K562 (cell line): ENCODE measurements at regions not wholly inside any gene's neighbourhood (a gene's known extent, or its start where the extent isn't known, plus 50 kb on each side); places are given as distances from the start of the nearest gene placed in this dataset.

ENCODE experiments used
- ATAC-seq: fragments of 200-7000 bp; cut with Tn5 transposase; 3 replicates; pipeline ENCODE4 v1.9.1; 2020; ENCODE audit warnings: moderate library complexity
- BruUV-seq: library from RNA; stranded (reverse); fragments of 400-500 nt; replicated peaks from 2 replicates; lab custom pipeline; 2021; lab: Mats Ljungman, UMichigan
- CTCF ChIA-PET: fragments of 300-600 bp; formaldehyde crosslinking; extraction: SDS; loops from one replicate; lab custom pipeline; 2021; ENCODE audit warnings: low intra/inter-chr PET ratio; lab: Yijun Ruan, JAX
- POLR2A ChIA-PET: fragments of 300-600, 350-650 bp; sonication (Branson Sonifier 250); formaldehyde crosslinking; extraction: SDS; loops from one replicate; lab custom pipeline; 2021; ENCODE audit warnings: antibody characterized with exemption, inconsistent platforms; lab: Yijun Ruan, JAX
- DNase-seq, 4 experiments: peaks; one replicate each; pipeline versions ENCODE4 v3.0.0 to v3.0.0-alpha.2; 2011 to 2018; ENCODE audit warnings: low spot score in 3 of 4, mixed read lengths in 3 of 4; ENCODE audit errors: extremely low read depth in 1 of 4
- FAIRE-seq: peaks from 2 replicates; lab custom pipeline; 2011; peaks lifted over from hg19 to GRCh38; lab: Jason Lieb, UNC
- H2AFZ ChIP-seq: 2 replicates; pipeline ENCODE4 v1.6.0; 2011; ENCODE audit warnings: low read depth, low read length, control low read depth, inconsistent platforms
- H3K27ac ChIP-seq: fragments of 200-600 bp; 3 replicates; pipeline ENCODE4 v1.8.0; 2011; ENCODE audit warnings: low read depth, mild to moderate bottlenecking, control low read depth, inconsistent platforms, low read length, moderate library complexity, mixed read lengths; ENCODE audit errors: extremely low read depth
- H3K27me3 ChIP-seq, 2 experiments: fragments of 300-600 bp in 1 of 2; 2 replicates in 1 of 2; 3 replicates in 1 of 2; pipeline versions ENCODE4 v1.6.0 to v1.8.0; 2011; ENCODE audit warnings: inconsistent platforms in 2 of 2, low read length in 2 of 2, mild to moderate bottlenecking in 1 of 2, mixed read lengths in 1 of 2, moderate library complexity in 1 of 2; ENCODE audit not compliant: control insufficient read depth in 2 of 2, insufficient read depth in 2 of 2
- H3K36me3 ChIP-seq: fragments of 300-600 bp; 3 replicates; pipeline ENCODE4 v1.8.0; 2011; ENCODE audit warnings: mild to moderate bottlenecking, low read length, inconsistent platforms; ENCODE audit not compliant: control insufficient read depth, insufficient read depth
- H3K4me1 ChIP-seq, 2 experiments: fragments of 200-600 bp in 1 of 2; replicated peaks in 1 of 2; 2 replicates in 1 of 2; 3 replicates in 1 of 2; pipeline versions ENCODE4 v1.5.1 to v1.8.0; 2011; ENCODE audit warnings: inconsistent platforms in 2 of 2, low read length in 2 of 2, mild to moderate bottlenecking in 1 of 2, mixed read lengths in 1 of 2, moderate library complexity in 1 of 2; ENCODE audit not compliant: control insufficient read depth in 2 of 2, insufficient read depth in 2 of 2
- H3K4me2 ChIP-seq: 2 replicates; pipeline ENCODE4 v1.6.1; 2011; ENCODE audit warnings: low read length, control low read depth, inconsistent platforms, mixed read lengths; ENCODE audit not compliant: insufficient read depth
- H3K4me3 ChIP-seq: fragments of 200-600 bp; sonication (generic), shearing (Covaris generic); 2 replicates; pipeline ENCODE4 v1.5.1; 2016; ENCODE audit warnings: control low read depth, inconsistent platforms
- H3K79me2 ChIP-seq: fragments of 200-600 bp; 3 replicates; pipeline ENCODE4 v1.8.0; 2011; ENCODE audit warnings: low read length, inconsistent platforms; ENCODE audit not compliant: control insufficient read depth, insufficient read depth
- H3K9ac ChIP-seq, 2 experiments: 2 replicates each; pipeline versions ENCODE4 v1.6.0 to v1.6.1; 2011; ENCODE audit warnings: low read depth in 2 of 2, low read length in 2 of 2, control low read depth in 1 of 2, inconsistent platforms in 1 of 2, mild to moderate bottlenecking in 1 of 2, mixed read lengths in 1 of 2; ENCODE audit not compliant: insufficient read depth in 1 of 2
- H3K9me1 ChIP-seq: one replicate; pipeline ENCODE4 v1.6.0; 2011; ENCODE audit warnings: inconsistent platforms, mild to moderate bottlenecking, low read length, moderate library complexity; ENCODE audit not compliant: control insufficient read depth, insufficient read depth
- H3K9me3 ChIP-seq: replicated peaks from 2 replicates; pipeline ENCODE4 v1.5.1; 2011; ENCODE audit warnings: low read depth, low read length, inconsistent platforms; ENCODE audit not compliant: control insufficient read depth, insufficient read depth
- H4K20me1 ChIP-seq: replicated peaks from 2 replicates; pipeline ENCODE4 v1.6.1; 2011; ENCODE audit warnings: low read length, inconsistent platforms, mixed read lengths; ENCODE audit not compliant: control insufficient read depth, insufficient read depth
- BRD9 ChIP-seq: fragments of 450-650 bp; IDR thresholded peaks from 2 replicates; pipeline ENCODE4 v1.6.1; 2018; ENCODE audit warnings: low read depth; ENCODE audit not compliant: partially characterized antibody
- DPF2 ChIP-seq: fragments of 450-650 bp; IDR thresholded peaks from 2 replicates; pipeline ENCODE4 v1.6.1; 2016
- EGR1 ChIP-seq: fragments of 450-650 bp; conservative IDR thresholded peaks from 2 replicates; pipeline ENCODE4 v1.6.1; 2017; ENCODE audit warnings: mild to moderate bottlenecking
- EZH2 ChIP-seq: IDR thresholded peaks from 2 replicates; pipeline ENCODE4 v1.6.1; 2012; ENCODE audit warnings: low read depth, mild to moderate bottlenecking, inconsistent platforms, low read length, borderline replicate concordance
- FOS ChIP-seq: IDR thresholded peaks from 3 replicates; pipeline ENCODE4 v1.6.1; 2011; ENCODE audit not compliant: insufficient read length; ENCODE audit errors: extremely low read depth
- MTF1 ChIP-seq: fragments of 250-450 bp; sonication (Bioruptor Pico); IDR thresholded peaks from 2 replicates; pipeline ENCODE4 v1.9.0; 2021; ENCODE audit warnings: moderate library complexity, mild to moderate bottlenecking, inconsistent platforms, borderline replicate concordance
- NR1H2 ChIP-seq: sonication (generic); formaldehyde crosslinking; IDR thresholded peaks from 2 replicates; pipeline ENCODE4 v1.4.0; 2020; ENCODE audit warnings: mild to moderate bottlenecking, missing genetic modification reagents
- PTTG1 ChIP-seq: fragments of 450-650 bp; IDR thresholded peaks from 2 replicates; pipeline ENCODE4 v1.6.1; 2016; ENCODE audit warnings: low read depth, mild to moderate bottlenecking, missing genetic modification characterization, missing compliant biosample characterization
- RB1 ChIP-seq: fragments of 450-650 bp; IDR thresholded peaks from 2 replicates; pipeline ENCODE4 v1.6.1; 2017; ENCODE audit warnings: low read depth, mild to moderate bottlenecking
- STAT5A ChIP-seq: IDR thresholded peaks from 2 replicates; pipeline ENCODE4 v1.6.1; 2012; ENCODE audit warnings: low read length, inconsistent platforms, borderline replicate concordance
- WHSC1 ChIP-seq: IDR thresholded peaks from one replicate; pipeline ENCODE4 v1.6.1; 2012; ENCODE audit warnings: low read length, control low read depth, inconsistent platforms
- ZBTB26 ChIP-seq: fragments of 450-650 bp; formaldehyde crosslinking; IDR thresholded peaks from 2 replicates; pipeline ENCODE4 v1.4.0; 2022; ENCODE audit warnings: missing genetic modification characterization
- ZNF263 ChIP-seq: sonication (generic); formaldehyde crosslinking; IDR thresholded peaks from 2 replicates; pipeline ENCODE4 v1.8.0; 2022; ENCODE audit warnings: mild to moderate bottlenecking, missing genetic modification reagents, borderline replicate concordance
- ZNF3 ChIP-seq: fragments of 250-450 bp; sonication (Bioruptor Pico); IDR thresholded peaks from 2 replicates; pipeline ENCODE4 v1.5.0; 2021; ENCODE audit warnings: mild to moderate bottlenecking, moderate library complexity
- ZNF589 ChIP-seq: fragments of 200-800 bp; sonication (Bioruptor generic); IDR thresholded peaks from 2 replicates; pipeline ENCODE4 v1.6.1; 2016; ENCODE audit warnings: low read depth, missing genetic modification characterization, missing compliant biosample characterization
- WGBS: fragments of 100-300 bp; shearing (Covaris generic); methylation state at CpG from one replicate; pipeline ENCODE4 v1.1.6; 2016; ENCODE audit warnings: low coverage, mixed read lengths; ENCODE audit not compliant: insufficient coverage; ENCODE audit errors: missing lambda C conversion rate; 5-methylcytosine and 5-hydroxymethylcytosine counted together
- in situ Hi-C: fragments of 300-500 bp; cut with MboI; formaldehyde crosslinking; loops from 4 replicates; pipeline ENCODE4 v1.15.0; 2018; ENCODE audit warnings: inconsistent platforms, mixed read lengths
- intact Hi-C: fragments of 100-400 bp; cut with micrococcal nuclease; formaldehyde crosslinking; loops from 2 replicates; pipeline ENCODE4 v1.14.2; 2022
- TF ChIP-seq, protein P1 (sequence below), 2 experiments: fragments of 200-800 bp in 1 of 2; sonication (Bioruptor generic) in 1 of 2; sonication (generic) in 1 of 2; formaldehyde crosslinking in 1 of 2; IDR thresholded peaks in 1 of 2; conservative IDR thresholded peaks in 1 of 2; 2 replicates each; pipeline versions ENCODE4 v1.5.0 to v1.6.1; 2016 to 2020; ENCODE audit warnings: missing compliant biosample characterization in 1 of 2, missing genetic modification characterization in 1 of 2, missing genetic modification reagents in 1 of 2
- TF ChIP-seq, protein P2 (sequence below): fragments of 450-650 bp; IDR thresholded peaks from 2 replicates; pipeline ENCODE4 v1.6.1; 2016; ENCODE audit warnings: low read depth, mild to moderate bottlenecking, moderate library complexity

GRCh38 chr1:60847391-60847790 is 235.0 kb upstream of the NFIA start:
- no peak for ATAC-seq
- H2AFZ ChIP-seq = no peak overlapping the region
- TF ChIP-seq NR1H2 (no peak), EGR1 (no peak), BRD9 (no peak), ZNF589 (CRISPR knock-in tag) (no peak), WHSC1 (no peak), ZNF263 (no peak), DPF2 (no peak), ZBTB26 (CRISPR knock-in tag) (no peak), STAT5A (no peak), RB1 (no peak), PTTG1 (tag) (no peak), EZH2 (no peak), MTF1 (no peak), FOS (no peak), ZNF3 (CRISPR knock-in tag) (no peak)
- TF ChIP-seq, protein P1, sequence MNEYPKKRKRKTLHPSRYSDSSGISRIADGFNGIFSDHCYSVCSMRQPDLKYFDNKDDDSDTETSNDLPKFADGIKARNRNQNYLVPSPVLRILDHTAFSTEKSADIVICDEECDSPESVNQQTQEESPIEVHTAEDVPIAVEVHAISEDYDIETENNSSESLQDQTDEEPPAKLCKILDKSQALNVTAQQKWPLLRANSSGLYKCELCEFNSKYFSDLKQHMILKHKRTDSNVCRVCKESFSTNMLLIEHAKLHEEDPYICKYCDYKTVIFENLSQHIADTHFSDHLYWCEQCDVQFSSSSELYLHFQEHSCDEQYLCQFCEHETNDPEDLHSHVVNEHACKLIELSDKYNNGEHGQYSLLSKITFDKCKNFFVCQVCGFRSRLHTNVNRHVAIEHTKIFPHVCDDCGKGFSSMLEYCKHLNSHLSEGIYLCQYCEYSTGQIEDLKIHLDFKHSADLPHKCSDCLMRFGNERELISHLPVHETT (CRISPR knock-in tag; conservative IDR thresholded peaks at IDR 0.05 in 1 of 2, IDR thresholded peaks at IDR 0.05 in 1 of 2) = no peak
- TF ChIP-seq, protein P2, sequence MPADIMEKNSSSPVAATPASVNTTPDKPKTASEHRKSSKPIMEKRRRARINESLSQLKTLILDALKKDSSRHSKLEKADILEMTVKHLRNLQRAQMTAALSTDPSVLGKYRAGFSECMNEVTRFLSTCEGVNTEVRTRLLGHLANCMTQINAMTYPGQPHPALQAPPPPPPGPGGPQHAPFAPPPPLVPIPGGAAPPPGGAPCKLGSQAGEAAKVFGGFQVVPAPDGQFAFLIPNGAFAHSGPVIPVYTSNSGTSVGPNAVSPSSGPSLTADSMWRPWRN = no peak
- no peaks in the 10 kb centered on the region for H3K36me3 ChIP-seq
- intact Hi-C loops (loop anchor here (5.0 kb wide), 2 partner anchors 205 to 1005 kb away; no protein-coding TSS in a partner anchor), in situ Hi-C loops (no loop called here)
- H3K27me3 ChIP-seq = no peaks in the 10 kb centered on the region
- FAIRE-seq = no peak
- no peaks in the 10 kb centered on the region for H4K20me1 ChIP-seq
- no peak overlapping the region for H3K4me3 ChIP-seq
- ChIA-PET POLR2A (no interaction called here), CTCF (interaction anchor here (0.9 kb wide), 1 partner anchor 423 kb away, joined by 4 read pairs; no protein-coding TSS in a partner anchor)
- no peaks in the 10 kb centered on the region for H3K9me3 ChIP-seq
- no peaks in the 10 kb centered on the region for H3K4me1 ChIP-seq
- no peak overlapping the region for H3K4me2 ChIP-seq
- WGBS = 22% methylated on average over 3 of the region's 3 CpGs
- no TSS peak for BruUV-seq
- H3K79me2 ChIP-seq = no peaks in the 10 kb centered on the region
- H3K9me1 ChIP-seq = no peaks in the 10 kb centered on the region
- H3K27ac ChIP-seq = no peak overlapping the region
- DNase-seq = no peak
- no peak overlapping the region for H3K9ac ChIP-seq
